ENCODE measurements at regions not wholly inside any gene's neighbourhood (a gene's known extent, or its start where the extent isn't known, plus 50 kb on each side); places are given as distances from the start of the nearest gene placed in this dataset.

DNA sequence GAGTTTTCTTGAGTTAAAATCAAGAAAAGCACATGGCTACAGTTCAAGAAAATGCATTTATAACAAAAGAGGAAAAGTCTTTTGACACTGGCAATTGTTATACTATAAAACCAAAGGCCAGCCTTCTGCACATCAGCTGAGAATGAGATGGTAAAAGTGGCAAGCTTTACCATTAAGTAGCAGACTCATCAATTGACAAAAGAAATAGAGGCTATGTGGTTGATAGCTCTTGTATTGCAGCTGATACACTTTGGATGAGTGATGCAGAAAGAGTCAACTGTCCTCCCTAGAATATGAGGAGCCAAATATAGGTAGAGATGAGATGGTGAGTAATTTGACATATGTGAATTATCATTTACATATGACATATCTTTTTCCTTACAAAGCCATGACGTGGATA is 1100.9 kb upstream of the CDH6 start:
- DNase-seq (ENCODE audit: low read depth): no peak

- no peak for DNase-seq (ENCODE audit: low read depth)
These were observed 1123.8 kb upstream of the CDH6 start for GRCh38 chr5:30069441-30070263.

DNA sequence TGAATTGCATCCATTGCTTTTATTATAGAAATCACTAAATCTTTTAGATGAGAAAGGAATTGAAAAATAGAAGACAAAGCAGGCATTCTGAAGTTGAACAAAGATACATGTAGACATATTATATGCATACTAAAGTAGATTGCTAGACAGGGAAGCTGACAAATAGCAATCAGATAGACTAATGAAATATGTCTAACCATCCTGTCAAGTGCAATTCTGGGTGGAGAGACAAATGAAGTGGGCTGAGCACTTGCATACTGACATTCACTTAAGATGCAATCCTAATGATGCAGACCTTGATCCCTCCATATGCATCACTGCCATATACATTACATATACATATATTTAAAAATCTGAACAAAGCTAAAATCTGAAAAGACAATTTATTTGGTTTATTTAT is 1130.0 kb upstream of the CDH6 start:
- DNase-seq (ENCODE audit: low read depth): no peak

GRCh38 chr5:30051976-30052375 is 1141.5 kb upstream of the CDH6 start:
- no peak for DNase-seq (ENCODE audit: low read depth)

GRCh38 chr5:30050056-30050815 is 1143.2 kb upstream of the CDH6 start:
- peak; percentile 4 for DNase-seq (ENCODE audit: low read depth)

- DNase-seq (ENCODE audit: low read depth): no peak
These were observed 1150.8 kb upstream of the CDH6 start for GRCh38 chr5:30042677-30043076.

- no peak for DNase-seq (ENCODE audit: low read depth)
These were observed 1151.6 kb upstream of the CDH6 start for GRCh38 chr5:30041831-30042385.

- no peak for DNase-seq (ENCODE audit: low read depth)
These were observed 1152.2 kb upstream of the CDH6 start for GRCh38 chr5:30041291-30041690.

DNA sequence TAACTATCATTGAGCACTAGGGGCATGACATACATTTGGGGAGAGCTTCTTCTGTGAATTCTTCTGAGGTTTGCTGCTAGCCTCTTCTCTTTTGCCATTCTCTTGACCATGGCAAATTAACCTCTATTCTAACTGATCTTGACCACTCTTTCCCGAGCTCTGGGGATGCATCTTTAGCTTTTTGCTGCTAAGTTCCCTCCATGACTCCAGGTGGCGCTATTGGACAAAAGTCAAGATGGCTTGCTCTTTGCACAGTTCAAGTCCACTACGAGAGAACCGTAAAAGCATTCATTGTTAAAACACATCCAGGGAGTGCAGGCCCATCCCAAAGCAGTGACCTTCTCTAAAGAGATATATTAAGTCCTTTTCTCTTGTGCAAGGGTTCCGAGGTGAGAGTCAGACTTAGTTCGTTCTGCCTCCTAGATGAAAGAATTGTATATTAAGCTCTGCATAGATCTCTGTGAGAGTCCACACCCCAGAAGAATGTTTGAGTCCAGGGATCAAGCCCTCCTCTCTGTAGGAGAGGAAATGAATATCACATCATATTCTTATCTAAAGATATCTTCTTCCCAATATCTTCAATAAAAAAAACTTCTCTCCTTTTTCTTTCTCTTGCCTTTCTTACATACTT is 1152.9 kb upstream of the CDH6 start:
- DNase-seq (ENCODE audit: low read depth): peak; percentile 28

- DNase-seq (ENCODE audit: low read depth): no peak
These were observed 1154.1 kb upstream of the CDH6 start for GRCh38 chr5:30039379-30039778.

- DNase-seq (ENCODE audit: low read depth): no peak
These were observed 1158.6 kb upstream of the CDH6 start for GRCh38 chr5:30034870-30035269.

- DNase-seq (ENCODE audit: low read depth): no peak
These were observed 1163.4 kb upstream of the CDH6 start for GRCh38 chr5:30030101-30030500.

DNA sequence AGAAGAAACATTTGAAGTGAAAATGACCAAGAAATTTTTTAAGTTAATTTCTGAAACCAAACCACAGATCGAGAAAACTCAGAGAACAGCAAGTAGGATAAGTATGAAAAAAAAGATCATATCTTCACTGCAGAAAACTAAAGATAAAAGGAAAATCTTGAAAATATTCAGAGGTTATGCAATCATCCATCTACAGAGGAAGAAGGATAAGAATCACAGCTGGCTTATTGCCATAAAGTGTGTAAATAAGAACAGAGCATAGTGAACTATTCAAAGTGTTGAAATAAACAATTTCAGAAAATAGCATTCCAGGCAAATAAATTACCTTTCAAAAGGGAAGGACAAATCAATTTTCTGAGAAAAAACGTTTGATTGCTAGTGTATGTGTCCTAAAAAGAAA is 1191.7 kb upstream of the CDH6 start:
- no peak for DNase-seq (ENCODE audit: low read depth)

- no peak for DNase-seq (ENCODE audit: low read depth)
These were observed 1193.3 kb upstream of the CDH6 start for GRCh38 chr5:30000231-30000630.

GRCh38 chr5:29995154-29995553 is 1198.3 kb upstream of the CDH6 start:
- no peak for DNase-seq (ENCODE audit: low read depth)

DNA sequence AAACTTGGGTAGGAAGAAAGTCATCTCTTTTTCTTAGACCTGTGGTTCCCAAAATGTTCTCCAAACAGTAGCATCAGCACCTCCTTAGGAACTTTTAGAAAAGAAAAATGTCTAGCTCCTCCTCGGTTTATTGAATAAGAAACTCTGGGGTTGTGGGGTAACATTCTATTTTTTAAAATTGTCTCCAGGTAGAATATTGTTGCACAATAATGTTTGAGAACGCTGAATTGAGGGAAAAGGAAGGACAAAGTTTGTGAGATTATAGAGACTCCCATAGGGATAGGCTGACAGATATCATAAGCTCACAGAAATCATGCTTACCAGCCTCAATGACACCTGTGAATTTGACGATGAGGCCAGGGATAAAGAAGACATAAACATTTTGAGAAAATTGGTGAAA is 1199.0 kb upstream of the CDH6 start:
- DNase-seq (ENCODE audit: low read depth): no peak

- DNase-seq (ENCODE audit: low read depth): no peak
These were observed 1200.2 kb upstream of the CDH6 start for GRCh38 chr5:29993286-29993685.

DNA sequence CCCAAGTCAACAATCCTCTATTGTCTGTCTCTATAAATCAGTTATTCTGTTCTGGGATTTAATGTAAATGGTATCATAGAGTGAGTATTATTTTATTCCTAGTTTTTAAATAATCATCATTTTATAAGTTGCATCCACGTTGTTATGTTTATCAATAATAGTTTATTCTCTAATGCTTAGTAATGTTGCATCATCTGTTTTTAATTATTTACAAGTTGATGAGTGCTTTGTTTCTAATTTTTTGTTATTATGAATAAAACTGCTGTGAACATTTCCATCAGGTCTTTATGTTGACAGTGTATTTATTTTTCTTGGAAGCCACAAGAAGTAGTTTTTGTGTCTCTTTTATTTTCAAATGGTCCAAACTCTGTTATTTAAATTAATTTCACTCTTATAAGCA is 1201.2 kb upstream of the CDH6 start:
- DNase-seq (ENCODE audit: low read depth): no peak

DNA sequence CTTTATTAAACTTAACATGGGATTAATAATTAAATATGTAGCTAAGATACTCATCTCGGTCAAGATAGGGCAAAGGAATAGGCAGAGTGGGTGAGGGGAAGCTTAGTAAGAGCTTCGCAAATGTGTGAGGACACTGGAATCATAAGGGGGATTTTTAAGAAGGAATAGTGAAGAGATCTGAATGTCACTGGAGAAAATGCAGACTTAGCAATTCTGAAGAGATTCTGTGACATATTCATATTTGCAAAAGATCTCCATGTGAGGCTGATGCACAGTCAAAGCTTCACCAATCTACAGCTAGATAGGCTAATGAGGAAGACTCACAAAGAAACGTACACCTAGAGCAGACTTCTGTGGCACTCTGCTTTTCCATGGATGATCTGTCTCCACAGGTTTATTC is 1202.8 kb upstream of the CDH6 start:
- no peak for DNase-seq (ENCODE audit: low read depth)

GRCh38 chr5:29984156-29984540 is 1209.3 kb upstream of the CDH6 start:
- DNase-seq (ENCODE audit: low read depth): no peak

- no peak for DNase-seq (ENCODE audit: low read depth)
These were observed 1209.8 kb upstream of the CDH6 start for GRCh38 chr5:29983528-29984155.

- DNase-seq (ENCODE audit: low read depth): no peak
These were observed 1211.0 kb upstream of the CDH6 start for GRCh38 chr5:29982457-29982856.
